Putamen (tissue), 1 donor: ENCODE measurements at regions not wholly inside any gene's neighbourhood (a gene's known extent, or its start where the extent isn't known, plus 50 kb on each side); places are given as distances from the start of the nearest gene placed in this dataset.
"Not testable (repeated sequence)": the region's sequence is repeated elsewhere in the genome, so short reads cannot be mapped to it uniquely, and the experiment has no call there.

ENCODE experiments used
- DNase-seq: peaks from one replicate; pipeline ENCODE4 v3.0.0-alpha.2; 2016; ENCODE audit warnings: low spot score

DNA sequence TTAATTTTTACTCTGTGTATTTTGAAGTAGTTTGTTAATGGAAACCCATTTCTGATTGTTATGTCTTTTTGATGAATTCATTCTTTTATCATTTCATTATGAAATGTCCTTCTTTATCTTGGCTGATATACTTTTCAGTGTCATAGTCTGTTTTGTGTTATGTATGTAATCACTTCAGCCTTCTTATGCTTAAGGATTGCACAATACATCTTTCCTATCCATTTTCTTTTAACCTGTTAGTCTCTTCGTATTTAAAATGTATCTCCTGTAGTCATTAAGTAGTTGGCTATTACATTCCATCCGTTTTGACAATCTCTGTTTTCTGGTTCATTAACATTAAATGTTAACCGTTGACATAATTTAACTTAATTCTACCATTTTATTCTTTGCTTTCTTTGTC is 344.6 kb upstream of the CTNND2 start:
- DNase-seq: no peak

DNA sequence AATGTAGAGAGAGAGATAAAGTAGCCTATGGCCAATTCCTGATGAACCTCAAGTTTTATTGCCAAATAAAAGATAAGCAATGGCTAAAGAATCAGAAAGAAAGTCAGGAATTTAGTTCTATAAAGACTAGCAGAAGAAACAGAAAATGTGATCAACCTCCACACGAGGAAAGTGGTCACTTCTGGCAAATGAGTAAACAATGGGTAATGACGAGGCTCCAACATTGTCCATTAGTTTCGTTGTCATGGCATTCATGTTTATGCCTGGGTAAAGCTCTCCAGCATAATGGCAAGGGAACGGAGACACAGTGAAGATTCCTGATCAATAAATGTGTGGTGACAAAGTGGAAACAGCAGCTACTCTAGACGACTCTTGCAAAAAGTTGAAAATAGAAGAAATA is 341.8 kb upstream of the CTNND2 start:
- DNase-seq: no peak

DNA sequence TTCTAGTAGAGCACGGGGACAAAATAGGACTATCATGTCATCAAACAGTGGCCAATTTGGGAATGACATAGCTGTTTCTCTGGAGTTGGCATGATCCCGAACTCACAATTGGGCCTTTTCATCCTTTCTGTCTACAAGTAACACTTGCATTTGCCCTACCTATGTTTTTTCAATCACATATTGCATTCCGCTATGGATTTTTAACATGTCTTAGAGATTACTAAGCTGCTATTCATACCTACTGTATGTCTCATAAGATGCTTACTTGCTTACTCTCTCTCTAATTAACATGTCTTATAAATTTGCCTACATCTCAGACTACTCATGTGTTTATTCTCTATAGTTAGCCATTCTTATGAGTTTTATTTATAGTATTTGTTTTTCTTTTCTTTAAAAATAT is 341.2 kb upstream of the CTNND2 start:
- DNase-seq: no peak

DNA sequence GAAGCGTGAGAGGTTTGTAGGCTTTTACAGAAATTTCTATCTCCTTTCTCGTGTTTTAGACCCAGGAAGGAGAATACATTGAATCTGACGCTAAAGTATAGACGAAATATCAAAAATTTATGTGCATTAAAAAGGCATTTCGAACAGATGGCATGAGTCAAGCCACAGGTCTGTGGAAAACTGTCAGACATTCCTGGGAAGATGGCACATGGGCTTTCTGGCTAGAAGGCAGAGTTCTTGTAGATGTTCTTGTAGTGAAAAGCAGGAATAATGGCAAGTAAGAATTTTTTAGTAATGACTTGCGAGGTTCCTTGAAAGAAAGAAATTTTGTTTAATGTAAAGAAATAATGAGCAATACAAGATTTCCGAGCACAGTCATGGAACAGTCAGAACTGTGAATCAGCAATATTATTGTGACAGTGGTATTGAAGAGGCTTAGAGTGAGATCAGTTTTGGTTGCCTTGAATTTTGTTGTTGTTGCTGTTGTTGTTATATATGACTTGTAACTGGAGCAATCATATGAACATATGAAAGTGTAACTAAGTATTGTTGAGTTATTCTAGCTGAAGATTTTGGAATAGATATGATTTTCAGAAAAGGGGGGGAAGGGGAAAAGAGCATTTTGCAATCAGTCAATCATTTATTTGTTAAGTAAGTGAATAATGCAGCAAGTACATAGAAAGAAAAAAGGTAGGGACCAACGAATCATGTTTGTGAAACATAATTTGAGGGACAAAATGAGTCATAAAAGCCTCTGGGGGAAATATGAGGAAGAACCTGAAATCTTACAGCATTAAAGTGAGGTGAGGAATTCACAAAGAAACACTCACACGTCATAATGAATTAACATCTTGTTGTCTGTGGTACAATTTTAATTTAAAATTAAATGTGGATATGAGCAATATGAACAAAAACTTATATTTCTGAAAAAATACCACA is 339.0 kb upstream of the CTNND2 start:
- DNase-seq: no peak

DNA sequence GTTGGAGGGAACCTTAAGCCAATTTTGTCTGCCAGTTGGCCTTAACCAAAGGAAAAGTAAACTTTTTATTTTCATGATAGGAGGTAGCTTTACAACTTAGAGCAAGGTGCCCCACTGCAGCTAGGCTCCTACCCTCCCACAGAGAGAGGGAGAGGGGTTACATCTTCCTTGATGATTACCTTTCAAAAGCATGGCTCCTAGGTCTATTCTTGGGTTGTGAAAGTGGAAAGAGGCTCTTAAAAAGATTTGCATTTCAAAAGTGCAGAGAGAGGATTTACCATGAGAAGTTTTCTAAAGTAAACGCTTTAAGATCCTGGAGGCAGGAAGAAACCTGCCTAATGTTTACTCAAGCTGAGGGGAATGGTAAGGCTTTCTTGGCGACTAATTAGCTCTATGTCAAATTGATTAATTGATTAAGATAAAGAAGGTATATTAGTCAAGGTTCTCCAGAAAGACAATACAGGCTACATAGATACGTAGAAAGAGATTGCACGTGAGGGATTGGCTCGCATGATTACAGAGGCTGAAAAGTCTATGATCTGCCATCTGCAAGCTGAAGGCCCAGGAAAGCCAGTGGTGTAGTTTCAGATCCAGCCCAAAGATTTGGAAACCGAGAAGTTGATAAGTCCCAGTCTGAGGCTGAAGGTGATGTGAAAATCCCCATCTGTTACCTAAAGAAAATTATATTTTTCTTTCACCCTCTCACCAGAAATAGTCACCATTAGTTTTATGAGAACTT is 333.8 kb upstream of the CTNND2 start:
- DNase-seq: no peak

DNA sequence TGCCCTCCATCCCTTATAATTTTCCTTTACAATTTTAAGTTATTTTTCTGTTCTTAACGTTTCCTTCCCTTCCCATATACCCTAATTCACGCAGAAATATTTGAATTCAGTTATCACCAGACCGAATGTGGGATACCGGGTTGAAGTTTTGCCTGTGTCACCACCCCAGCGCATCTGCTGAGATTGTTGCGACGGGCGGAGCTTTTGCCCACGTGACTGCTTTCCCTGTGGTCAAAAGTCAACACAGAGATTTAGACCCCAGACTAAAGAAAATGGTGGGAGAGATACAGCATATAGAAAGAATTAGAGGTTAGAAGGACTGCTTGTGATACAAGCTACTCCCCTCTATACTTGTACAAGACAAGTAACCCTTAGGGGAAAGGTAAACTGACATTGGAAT is 326.4 kb upstream of the CTNND2 start:
- DNase-seq: no peak

DNA sequence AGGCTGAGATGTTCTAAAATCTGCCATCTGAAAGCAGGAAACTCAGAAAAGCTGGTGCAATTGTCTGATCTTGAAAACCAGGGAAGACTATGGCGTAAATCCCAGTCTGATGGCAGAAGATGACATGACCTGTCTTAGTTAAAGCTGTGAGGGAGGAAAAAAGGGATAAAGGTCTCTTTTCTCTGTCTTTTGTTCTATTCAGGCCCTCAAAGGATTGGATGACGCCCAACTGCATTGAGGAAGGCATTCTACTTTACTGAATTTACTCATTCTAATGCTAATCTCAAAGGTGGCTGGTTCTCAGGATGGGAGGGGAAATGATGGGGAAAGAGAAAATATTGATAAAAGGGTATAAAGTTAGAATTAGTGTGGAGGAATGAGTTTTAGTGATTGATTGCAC is 312.8 kb upstream of the CTNND2 start:
- no peak for DNase-seq

DNA sequence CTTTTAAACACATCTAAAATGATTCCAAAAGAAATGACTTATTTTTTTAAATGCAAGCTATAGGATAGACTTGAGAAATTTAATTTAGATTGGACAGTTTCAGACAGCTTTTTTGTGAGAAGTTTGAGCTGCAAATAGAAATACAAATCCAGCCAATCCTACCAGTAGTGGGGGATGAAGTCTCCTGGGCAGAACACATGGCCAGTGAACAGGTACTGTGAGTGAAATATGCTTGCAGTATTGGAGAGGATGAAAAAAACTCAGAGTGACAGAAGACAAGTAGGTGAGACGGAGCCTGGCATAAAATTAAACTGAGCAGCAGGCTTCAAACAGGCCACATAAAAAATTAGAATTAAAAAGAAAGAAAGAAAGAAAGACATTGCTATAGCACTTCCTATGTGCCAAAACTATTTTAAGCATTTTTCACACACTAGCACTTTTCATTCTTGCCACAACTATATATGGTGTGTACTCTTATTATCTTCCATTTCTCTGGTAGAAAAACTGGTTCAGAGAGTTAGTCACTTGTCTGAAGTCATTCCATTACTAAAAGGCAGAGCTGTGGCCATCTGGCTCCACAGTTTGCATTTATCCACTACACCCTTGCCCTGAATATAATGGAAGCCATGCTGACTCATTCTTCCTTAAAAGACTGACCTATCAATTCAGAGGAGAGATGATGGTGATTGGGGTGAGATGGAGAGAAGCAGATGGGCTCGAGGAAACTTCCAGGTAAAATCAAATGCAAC is 310.2 kb upstream of the CTNND2 start:
- no peak for DNase-seq

DNA sequence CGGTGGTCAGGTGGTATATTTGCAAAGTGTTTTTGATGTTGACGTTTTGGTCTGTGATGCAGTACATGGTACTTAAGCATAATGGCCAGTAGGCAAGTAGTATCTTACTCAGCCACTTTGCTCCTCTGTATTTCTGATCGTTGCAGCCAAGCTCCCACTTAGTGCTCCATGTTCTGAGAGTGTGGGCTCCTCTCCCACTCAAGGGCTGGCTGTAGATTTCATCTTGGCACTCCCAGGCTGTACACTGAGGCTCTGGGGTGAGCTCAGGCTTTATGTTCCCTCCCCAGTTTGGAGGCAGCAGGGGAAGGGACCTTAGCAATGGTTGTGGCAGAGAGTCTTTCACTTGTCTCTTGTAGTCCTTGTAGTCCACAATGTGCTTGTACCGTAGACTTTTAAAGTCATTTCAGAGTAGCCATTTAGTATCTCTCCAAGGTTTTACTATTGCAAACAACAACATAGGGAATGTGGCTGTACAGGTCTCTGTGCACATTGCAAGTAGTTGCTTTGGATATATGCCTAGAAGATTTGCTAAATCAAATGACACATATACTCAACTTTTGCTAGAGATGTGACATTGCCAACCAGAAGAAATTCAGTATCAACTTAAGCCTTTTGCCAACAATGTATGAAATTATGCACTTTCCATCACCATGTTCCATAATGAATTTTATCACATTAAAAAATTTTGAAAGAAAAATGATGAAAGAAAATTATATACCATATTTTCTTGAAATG is 304.3 kb upstream of the CTNND2 start:
- DNase-seq: no peak

DNA sequence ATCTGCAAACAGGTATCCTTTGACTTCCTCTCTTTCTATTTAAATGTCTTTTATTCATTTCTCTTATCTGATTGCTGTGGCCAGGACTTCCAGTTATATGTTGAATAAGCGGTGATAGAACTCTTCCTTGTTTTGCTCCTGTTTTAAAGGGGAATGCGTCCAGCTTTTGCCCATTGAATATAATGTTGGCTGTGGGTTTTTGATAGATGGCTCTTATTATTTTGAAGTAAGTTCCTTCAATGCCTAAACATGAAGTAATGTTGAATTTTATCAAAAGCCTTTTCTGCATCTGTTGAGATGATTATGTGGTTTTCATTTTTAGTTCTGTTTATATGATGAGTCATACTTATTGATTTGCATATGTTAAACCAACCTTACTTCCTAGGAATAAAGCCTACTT is 300.5 kb upstream of the CTNND2 start:
- no peak for DNase-seq

DNA sequence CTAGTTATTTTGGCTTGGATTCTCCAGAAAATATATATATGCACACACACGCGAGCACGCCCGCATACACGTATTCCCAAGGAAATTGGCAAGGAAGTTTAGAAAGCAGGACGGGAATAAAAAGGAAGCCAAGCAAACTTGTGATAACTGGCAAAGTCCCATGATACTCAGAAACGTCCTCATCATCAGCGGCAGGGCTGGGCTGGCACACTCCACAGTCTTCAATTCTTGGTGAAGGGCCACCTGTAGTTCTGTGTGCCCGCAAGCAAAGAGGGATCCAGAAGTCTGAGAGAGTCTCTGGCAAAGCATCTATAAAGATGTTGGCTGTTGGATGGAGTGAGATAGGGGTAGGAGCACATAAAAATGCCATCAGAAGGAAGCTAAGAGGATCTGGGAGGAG is 289.3 kb upstream of the CTNND2 start:
- DNase-seq: no peak

DNA sequence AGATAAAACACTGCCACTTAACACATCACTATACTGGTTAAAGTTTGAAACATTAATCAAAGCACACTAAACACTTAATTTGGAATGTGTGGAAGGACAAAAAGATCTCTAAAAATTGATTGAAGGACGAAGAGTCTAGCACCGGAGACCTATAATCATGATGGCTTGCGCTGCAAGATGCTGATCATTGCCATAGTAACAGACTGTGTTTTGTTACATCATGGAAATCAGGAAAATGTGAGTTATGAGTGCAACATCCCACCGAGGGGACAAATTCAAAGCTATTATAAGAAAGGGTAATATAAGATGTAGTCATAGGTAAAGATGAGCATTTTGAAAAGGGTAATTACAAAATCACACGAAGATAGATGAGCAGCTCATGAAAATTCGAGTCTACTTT is 278.8 kb upstream of the CTNND2 start:
- no peak for DNase-seq

DNA sequence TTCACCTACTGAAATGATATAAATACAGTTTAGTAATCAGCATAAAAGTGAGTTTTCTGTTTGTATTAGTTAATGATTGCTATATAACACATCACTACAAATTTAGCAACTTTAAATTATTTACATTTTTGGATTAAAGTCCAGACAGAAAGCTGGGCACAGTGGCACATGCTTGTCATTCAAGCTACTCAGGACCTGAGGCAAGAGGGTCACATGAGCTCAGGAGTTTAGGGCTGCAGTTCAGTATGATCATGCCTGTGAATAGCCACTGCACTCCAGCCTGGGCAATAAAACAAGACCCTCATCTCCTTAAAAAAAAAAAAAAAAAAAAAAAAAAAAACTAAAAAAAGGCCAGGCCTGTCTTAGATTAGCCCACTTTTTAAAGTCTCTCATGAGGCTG is 273.6 kb upstream of the CTNND2 start:
- DNase-seq: no peak

DNA sequence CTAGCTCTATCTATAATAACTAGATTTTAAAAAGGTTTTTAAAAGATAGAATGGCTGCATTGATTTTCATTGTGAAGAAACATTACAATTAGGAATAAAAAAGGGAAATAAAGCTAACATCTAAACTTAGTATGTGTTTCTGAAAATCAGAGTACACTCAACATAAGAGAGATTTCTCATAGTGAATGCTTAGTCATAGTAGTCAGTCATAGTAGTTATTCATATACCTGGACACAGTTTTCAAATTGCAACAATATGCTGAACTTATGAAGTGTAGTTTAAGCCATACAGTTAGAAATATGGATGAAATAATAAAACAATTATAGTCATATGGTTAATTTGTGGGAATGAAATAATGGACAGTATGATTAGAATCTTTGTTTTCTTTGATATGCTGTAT is 273.0 kb upstream of the CTNND2 start:
- DNase-seq: no peak

DNA sequence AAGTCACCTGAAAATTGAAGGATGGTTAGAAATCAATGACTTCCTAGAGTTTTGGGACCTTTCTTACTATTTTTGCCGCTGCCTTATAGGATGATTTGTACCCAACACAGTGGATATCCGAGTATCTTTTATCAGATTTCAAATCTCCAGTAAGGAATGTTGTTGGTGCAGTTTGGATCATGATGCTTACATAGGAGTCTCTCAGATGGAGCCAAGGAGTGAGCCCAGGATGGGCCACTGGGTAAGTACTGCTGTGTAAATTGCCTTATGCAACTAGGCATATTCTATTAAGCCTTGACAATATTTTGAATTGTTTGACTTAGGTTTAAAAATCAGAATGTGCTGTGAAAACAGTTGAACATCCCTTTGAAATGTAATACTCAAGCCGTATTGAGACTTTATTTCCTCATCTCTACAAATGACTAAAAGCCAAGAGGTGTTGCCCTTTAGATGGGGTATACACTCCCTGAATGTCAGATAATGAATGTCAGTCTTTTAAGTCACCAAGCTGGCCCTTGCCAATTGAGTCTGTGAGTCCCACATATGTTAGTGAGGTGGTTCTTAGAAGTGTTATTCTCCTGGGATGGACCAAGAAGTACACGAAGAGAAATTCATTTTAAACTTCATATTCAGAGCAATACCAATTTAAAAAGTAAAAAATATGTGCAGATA is 271.8 kb upstream of the CTNND2 start:
- no peak for DNase-seq

DNA sequence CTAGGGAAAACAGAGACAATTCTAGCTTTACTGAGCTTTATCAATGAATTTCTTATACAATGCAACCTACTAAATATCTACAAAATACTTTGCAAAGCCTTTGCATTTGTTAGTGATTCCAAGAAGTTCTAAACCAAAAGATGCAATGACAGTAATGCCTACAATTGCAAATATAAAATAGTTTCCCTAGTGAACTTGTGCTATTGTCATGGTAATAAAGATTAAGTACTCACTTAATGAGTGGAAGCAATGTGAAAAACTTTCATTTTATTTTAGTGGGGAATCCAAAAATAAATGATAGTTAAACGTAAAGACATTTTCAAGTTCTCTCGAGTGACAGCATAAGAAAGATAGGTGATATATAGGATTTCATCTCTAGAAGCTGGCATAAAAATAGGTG is 270.5 kb upstream of the CTNND2 start:
- DNase-seq: no peak

DNA sequence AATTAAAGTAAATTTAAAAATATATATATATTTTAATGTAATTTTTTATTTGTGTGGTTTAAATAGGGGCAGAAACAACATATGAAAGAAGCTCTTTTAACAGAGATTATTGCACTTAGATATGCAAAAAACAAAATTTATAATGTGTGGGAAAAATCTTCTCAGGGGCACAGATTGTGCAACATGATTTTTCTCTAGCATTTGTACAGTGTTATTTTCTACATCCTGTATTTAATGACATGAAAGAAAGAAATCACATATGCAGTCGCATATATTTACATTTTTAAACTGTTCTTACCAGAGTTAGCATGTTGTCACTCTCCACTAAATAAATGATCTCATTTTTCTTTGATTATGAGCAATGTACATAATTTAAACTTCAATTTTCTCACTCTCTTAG is 265.3 kb upstream of the CTNND2 start:
- DNase-seq: no peak

DNA sequence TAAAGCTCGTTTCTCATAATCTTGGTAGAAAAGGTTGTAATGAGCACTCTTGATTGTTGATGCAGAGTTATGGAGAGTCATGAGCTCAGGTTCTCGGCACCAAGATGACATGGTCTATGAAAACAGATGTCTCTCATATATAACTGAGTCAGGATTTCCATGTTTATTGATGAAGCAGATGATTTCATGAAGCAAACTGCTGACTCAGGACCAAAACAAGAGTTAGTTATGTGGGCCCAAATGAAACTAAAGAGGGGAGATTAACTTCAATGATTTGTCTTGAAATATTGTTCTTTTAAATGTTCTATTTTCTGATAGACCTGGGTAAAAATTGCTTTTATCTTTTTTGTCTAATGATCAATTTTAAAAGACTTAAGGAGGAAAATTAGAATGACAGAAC is 258.6 kb upstream of the CTNND2 start:
- DNase-seq: no peak

DNA sequence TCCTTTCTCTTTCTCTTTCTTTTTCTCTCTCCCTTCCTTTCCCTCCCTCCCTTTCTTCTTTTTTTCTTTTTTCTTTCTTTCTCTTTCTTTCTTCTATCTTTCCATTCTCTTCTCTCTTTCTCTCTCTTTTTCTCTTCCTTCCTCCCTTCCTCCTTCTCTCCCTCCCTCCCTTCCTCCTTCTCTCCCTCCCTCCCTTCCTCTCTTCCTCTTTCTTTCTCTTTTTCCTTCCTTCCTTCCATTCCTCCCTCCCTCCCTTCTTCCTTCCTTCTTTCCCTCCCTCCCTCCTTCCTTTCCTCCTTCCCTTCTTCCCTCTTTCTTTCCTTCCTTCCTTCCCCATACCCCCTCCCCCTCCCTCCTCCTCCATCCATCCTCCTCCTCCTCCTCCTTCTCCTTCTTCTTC is 243.3 kb upstream of the CTNND2 start:
- DNase-seq: no peak

DNA sequence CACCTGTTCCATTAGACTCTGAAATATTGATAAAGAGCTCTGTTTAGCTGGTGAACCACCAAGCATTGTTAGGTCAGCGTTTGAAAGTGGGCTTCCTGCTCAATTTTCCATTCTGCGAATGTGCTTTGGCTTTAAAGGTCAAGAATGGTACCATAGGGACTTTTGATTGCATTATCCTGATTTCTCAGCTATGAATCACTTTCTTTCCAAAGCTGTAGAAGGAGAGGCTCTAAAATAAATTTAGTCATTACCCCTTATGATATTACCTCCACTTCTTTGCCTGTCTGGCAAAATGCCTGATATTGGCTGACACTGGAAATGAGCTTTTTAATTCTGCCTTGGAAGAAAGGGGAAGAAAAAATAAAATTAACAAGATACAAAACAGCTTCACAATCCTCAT is 237.2 kb upstream of the CTNND2 start:
- no peak for DNase-seq

DNA sequence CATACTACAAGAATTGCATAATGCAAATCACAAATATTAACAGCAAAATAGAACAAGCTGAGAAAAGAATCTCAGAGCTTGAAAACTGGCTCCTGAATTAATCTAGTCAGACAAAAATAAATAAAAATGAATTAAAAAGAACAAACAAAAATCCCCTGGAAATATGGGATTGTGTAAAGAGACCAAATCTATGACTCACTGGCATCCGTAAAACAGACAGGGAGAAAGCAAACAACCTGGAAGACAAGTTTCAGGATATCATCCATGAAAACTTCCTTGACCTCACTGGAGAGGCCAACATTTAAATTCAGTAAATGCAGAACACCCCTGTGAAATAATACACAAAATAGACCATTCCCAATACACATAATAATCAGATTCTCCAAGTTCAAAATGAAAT is 229.3 kb upstream of the CTNND2 start:
- DNase-seq: no peak

DNA sequence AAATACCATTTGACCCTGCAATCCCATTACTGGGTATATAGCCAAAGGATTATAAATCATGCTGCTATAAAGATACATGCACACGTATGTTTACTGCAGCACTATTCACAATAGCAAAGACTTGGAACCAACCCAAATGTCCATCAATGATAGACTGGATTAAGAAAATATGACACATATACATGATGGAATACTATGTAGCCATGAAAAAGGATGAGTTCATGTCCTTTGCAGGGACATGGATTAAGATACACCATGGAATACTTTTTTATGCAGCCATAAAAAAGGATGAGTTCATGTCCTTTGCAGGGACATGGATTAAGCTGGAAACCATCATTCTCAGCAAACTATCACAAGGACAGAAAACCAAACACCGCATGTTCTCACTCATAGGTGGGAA is 226.8 kb upstream of the CTNND2 start:
- not testable (repeated sequence) for DNase-seq
